ENCODE measurements at regions not wholly inside any gene's neighbourhood (a gene's known extent, or its start where the extent isn't known, plus 50 kb on each side); places are given as distances from the start of the nearest gene placed in this dataset.

- DNase-seq, result no peak
- H3K79me2 ChIP-seq (ENCODE audit: low read length), result no peaks in the 10 kb centered on the region
These were observed 78.8 kb downstream of the EOMES start for GRCh38 chr3:27643355-27643754.

GRCh38 chr3:27642796-27643195, 79.3 kb downstream of the EOMES start:
- Histone ChIP-seq H3K79me2 (ENCODE audit: low read length) (no peaks in the 10 kb centered on the region), H3K36me3 (replicated peaks; ENCODE audit: insufficient read depth, low read length) (no peaks in the 10 kb centered on the region), H2AFZ (ENCODE audit: low read length) (no peak overlapping the region), H3K27ac (ENCODE audit: low read length) (no peak overlapping the region), H3K4me1 (ENCODE audit: low read length) (no peaks in the 10 kb centered on the region), H3K4me2 (ENCODE audit: low read depth, low read length) (no peak overlapping the region), H3K9ac (ENCODE audit: low read length) (no peak overlapping the region), H3F3A (ENCODE audit: insufficient read depth, low read length) (no peaks in the 10 kb centered on the region), H3K9me2 (replicated peaks; ENCODE audit: insufficient read depth, low read length) (no peaks in the 10 kb centered on the region), H3K4me3 (ENCODE audit: low read length) (no peak overlapping the region), H4K20me1 (ENCODE audit: insufficient read depth, low read length) (no peaks in the 10 kb centered on the region), H3K27me3 (replicated peaks; ENCODE audit: insufficient read depth, low read length) (no peaks in the 10 kb centered on the region), H3K9me3 (replicated peaks; ENCODE audit: insufficient read depth, low read length) (no peaks in the 10 kb centered on the region)
- TF ChIP-seq EZH2phosphoT487 (IDR thresholded peaks at IDR 0.05; ENCODE audit: low read length), result no peak
- TF ChIP-seq EZH2 (optimal IDR thresholded peaks at IDR 0.05; ENCODE audit: low read depth, low read length), result no peak
- no peak for TF ChIP-seq CTCF (IDR thresholded peaks at IDR 0.05; ENCODE audit: low read length)
- no peak for DNase-seq

More at GRCh38 chr3:27643355-27643754, 78.8 kb downstream of the EOMES start:
- H3K36me3 ChIP-seq (replicated peaks; ENCODE audit: insufficient read depth, low read length), result no peaks in the 10 kb centered on the region
- H3K9me2 ChIP-seq (replicated peaks; ENCODE audit: insufficient read depth, low read length), result no peaks in the 10 kb centered on the region
- no peak overlapping the region for H3K9ac ChIP-seq (ENCODE audit: low read length)
- TF ChIP-seq EZH2phosphoT487 (IDR thresholded peaks at IDR 0.05; ENCODE audit: low read length), result no peak
- no peak for TF ChIP-seq EZH2 (optimal IDR thresholded peaks at IDR 0.05; ENCODE audit: low read depth, low read length)
- no peak for TF ChIP-seq CTCF (IDR thresholded peaks at IDR 0.05; ENCODE audit: low read length)
- H4K20me1 ChIP-seq (ENCODE audit: insufficient read depth, low read length), result no peaks in the 10 kb centered on the region
- no peak overlapping the region for H3K4me2 ChIP-seq (ENCODE audit: low read depth, low read length)
- no peak overlapping the region for H3K4me3 ChIP-seq (ENCODE audit: low read length)
- no peak overlapping the region for H3K27ac ChIP-seq (ENCODE audit: low read length)
- H3F3A ChIP-seq (ENCODE audit: insufficient read depth, low read length), result no peaks in the 10 kb centered on the region
- H3K9me3 ChIP-seq (replicated peaks; ENCODE audit: insufficient read depth, low read length), result no peaks in the 10 kb centered on the region
- H3K4me1 ChIP-seq (ENCODE audit: low read length), result no peaks in the 10 kb centered on the region
- no peak overlapping the region for H2AFZ ChIP-seq (ENCODE audit: low read length)
- H3K27me3 ChIP-seq (replicated peaks; ENCODE audit: insufficient read depth, low read length), result no peaks in the 10 kb centered on the region

GRCh38 chr3:27641888-27642601, 80.1 kb downstream of the EOMES start:
- DNase-seq, result no peak
- H3K27ac ChIP-seq (ENCODE audit: low read length), result no peak overlapping the region
- no peak overlapping the region for H3K4me2 ChIP-seq (ENCODE audit: low read depth, low read length)
- no peak overlapping the region for H3K9ac ChIP-seq (ENCODE audit: low read length)
- no peak overlapping the region for H2AFZ ChIP-seq (ENCODE audit: low read length)
- no peaks in the 10 kb centered on the region for H3K36me3 ChIP-seq (replicated peaks; ENCODE audit: insufficient read depth, low read length)
- no peaks in the 10 kb centered on the region for H3K9me3 ChIP-seq (replicated peaks; ENCODE audit: insufficient read depth, low read length)
- no peak overlapping the region for H3K4me3 ChIP-seq (ENCODE audit: low read length)
- no peaks in the 10 kb centered on the region for H3K27me3 ChIP-seq (replicated peaks; ENCODE audit: insufficient read depth, low read length)
- no peaks in the 10 kb centered on the region for H3K4me1 ChIP-seq (ENCODE audit: low read length)
- H3F3A ChIP-seq (ENCODE audit: insufficient read depth, low read length), result no peaks in the 10 kb centered on the region
- no peaks in the 10 kb centered on the region for H3K9me2 ChIP-seq (replicated peaks; ENCODE audit: insufficient read depth, low read length)
- H4K20me1 ChIP-seq (ENCODE audit: insufficient read depth, low read length), result no peaks in the 10 kb centered on the region
- no peaks in the 10 kb centered on the region for H3K79me2 ChIP-seq (ENCODE audit: low read length)
- TF ChIP-seq EZH2 (optimal IDR thresholded peaks at IDR 0.05; ENCODE audit: low read depth, low read length), result no peak
- TF ChIP-seq EZH2phosphoT487 (IDR thresholded peaks at IDR 0.05; ENCODE audit: low read length), result no peak
- TF ChIP-seq CTCF (IDR thresholded peaks at IDR 0.05; ENCODE audit: low read length), result no peak

All from MM.1S (cell line).